Uterus (tissue), 2 donors: ENCODE measurements at regions not wholly inside any gene's neighbourhood (a gene's known extent, or its start where the extent isn't known, plus 50 kb on each side); places are given as distances from the start of the nearest gene placed in this dataset.
"Not testable (repeated sequence)": the region's sequence is repeated elsewhere in the genome, so short reads cannot be mapped to it uniquely, and the experiment has no call there.

Experiments
- POLR2A ChIP-seq, 2 donors: fragments of 450-650 bp; IDR thresholded peaks; one replicate each; pipeline ENCODE4 v1.6.1; 2016; ENCODE audit warnings: antibody characterized with exemption in 2 of 2, mild to moderate bottlenecking in 1 of 2, moderate library complexity in 1 of 2
- TF ChIP-seq, protein P1 (sequence below), 4 experiments: fragments of 200-600 bp in 2 of 4; fragments of 450-650 bp in 2 of 4; sonication (generic) in 2 of 4; IDR thresholded peaks; one replicate each; pipeline ENCODE4 v1.5.1; 2016 to 2019; ENCODE audit warnings: antibody characterized with exemption in 4 of 4, mild to moderate bottlenecking in 2 of 4, moderate library complexity in 1 of 4

DNA sequence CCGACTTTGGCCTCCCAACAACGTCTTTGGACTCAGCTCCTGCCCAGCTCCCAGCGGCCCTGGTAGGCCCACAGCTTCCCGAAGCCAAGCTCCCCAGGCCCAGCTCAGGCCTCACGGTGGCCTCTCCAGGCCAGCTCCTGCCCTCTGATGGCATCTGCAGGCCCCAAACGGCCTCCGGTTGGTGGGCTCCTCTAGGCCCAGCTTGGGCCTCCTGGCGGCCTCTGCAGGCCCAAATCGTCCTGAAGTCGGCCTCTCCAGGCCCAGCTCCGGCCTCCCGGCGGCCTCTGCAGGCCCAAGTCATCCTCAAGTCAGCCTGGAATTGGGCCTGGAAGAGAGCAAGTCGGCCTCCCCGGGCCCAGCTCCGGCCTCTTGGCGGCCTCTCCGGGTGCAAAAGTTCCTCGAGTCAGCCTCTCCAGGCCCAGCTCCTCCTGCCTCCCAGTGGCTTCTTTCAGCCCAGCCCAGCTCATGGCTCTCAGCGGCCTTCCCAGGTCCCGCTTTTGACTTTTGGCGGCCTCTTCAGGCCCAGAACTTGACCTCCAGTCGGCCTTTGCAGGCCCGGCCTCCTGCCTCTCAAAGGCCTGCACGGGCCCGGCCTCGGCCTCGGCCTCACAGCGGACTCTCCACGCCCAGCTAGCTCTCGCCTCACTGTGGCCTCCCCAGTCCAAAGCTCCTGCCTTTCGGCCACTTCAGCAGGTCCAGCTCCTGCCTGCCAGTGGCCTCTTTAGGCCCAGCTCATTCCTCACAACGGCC, 50.9 kb upstream of the METTL14 start:
- TF ChIP-seq, protein P1, sequence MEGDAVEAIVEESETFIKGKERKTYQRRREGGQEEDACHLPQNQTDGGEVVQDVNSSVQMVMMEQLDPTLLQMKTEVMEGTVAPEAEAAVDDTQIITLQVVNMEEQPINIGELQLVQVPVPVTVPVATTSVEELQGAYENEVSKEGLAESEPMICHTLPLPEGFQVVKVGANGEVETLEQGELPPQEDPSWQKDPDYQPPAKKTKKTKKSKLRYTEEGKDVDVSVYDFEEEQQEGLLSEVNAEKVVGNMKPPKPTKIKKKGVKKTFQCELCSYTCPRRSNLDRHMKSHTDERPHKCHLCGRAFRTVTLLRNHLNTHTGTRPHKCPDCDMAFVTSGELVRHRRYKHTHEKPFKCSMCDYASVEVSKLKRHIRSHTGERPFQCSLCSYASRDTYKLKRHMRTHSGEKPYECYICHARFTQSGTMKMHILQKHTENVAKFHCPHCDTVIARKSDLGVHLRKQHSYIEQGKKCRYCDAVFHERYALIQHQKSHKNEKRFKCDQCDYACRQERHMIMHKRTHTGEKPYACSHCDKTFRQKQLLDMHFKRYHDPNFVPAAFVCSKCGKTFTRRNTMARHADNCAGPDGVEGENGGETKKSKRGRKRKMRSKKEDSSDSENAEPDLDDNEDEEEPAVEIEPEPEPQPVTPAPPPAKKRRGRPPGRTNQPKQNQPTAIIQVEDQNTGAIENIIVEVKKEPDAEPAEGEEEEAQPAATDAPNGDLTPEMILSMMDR (IDR thresholded peaks at IDR 0.05): not testable (repeated sequence)
- TF ChIP-seq POLR2A (IDR thresholded peaks at IDR 0.05): not testable (repeated sequence)
